ENCODE measurements at regions not wholly inside any gene's neighbourhood (a gene's known extent, or its start where the extent isn't known, plus 50 kb on each side); places are given as distances from the start of the nearest gene placed in this dataset.

DNA sequence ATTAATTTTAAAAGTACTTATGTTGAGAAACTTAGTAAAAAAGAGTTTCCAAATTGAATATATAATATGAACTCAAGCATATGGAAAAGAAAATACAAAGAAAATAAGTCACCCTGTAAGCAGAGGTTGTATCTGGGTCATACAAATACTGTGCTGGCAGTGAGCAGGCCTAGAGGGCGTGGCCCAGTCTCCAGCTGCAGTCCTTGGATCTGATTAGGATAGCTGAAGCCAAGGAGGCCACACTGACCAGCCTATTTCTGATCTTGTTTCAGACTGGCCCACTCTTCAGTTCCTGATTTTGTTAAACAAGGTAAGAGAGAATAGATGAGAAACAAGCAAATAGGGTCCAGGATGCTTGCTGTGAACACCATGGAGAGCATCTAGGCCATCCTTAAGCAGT, 228.8 kb downstream of the EPM2A start:
- Histone ChIP-seq H3K79me1 (ENCODE audit: insufficient read depth, low read depth, low read length, poor library complexity, severe bottlenecking) (no peaks in the 10 kb centered on the region), H3K4me1 (ENCODE audit: insufficient read depth, low read length) (no peaks in the 10 kb centered on the region; the same call in 1 of the 2 replicates), H2AFZ (ENCODE audit: low read length) (no peak overlapping the region), H3K27me3 (ENCODE audit: insufficient read depth, low read length) (no peaks in the 10 kb centered on the region), H4K20me1 (ENCODE audit: control insufficient read depth, insufficient read depth, insufficient read length) (no peaks in the 10 kb centered on the region), H2BK15ac (ENCODE audit: low read depth, low read length) (no peak overlapping the region), H4K91ac (ENCODE audit: insufficient read length, low read depth, low read length) (no peak overlapping the region), H2BK5ac (ENCODE audit: insufficient read length, low read length) (no peak overlapping the region), H4K8ac (replicated peaks; ENCODE audit: insufficient read length, low read depth, low read length) (no peak overlapping the region), H3K27ac (ENCODE audit: insufficient read length, low read depth, low read length) (no peak overlapping the region), H3K23me2 (ENCODE audit: insufficient read length, low read depth, low read length, poor library complexity, severe bottlenecking) (no peaks in the 10 kb centered on the region), H4K5ac (ENCODE audit: insufficient read length, low read depth, low read length) (no peak overlapping the region), H3K79me2 (ENCODE audit: insufficient read depth, low read length) (no peaks in the 10 kb centered on the region), H3K56ac (ENCODE audit: insufficient read length, low read depth, low read length) (no peak overlapping the region), H2AK5ac (ENCODE audit: insufficient read length, low read length) (no peak overlapping the region), H3K23ac (ENCODE audit: insufficient read length, low read depth, low read length) (no peak overlapping the region), H3K18ac (ENCODE audit: insufficient read length, low read depth, low read length) (no peak overlapping the region), H3K4ac (ENCODE audit: low read depth, low read length) (no peak overlapping the region), H3K9me3 (ENCODE audit: control insufficient read depth, low read depth, low read length) (no peaks in the 10 kb centered on the region), H2BK120ac (ENCODE audit: low read depth, low read length, poor library complexity, severe bottlenecking) (no peak overlapping the region), H3K4me2 (ENCODE audit: insufficient read depth, insufficient read length, low read length) (no peak overlapping the region), H3K14ac (ENCODE audit: insufficient read depth, low read length) (no peak overlapping the region), H2BK20ac (ENCODE audit: low read depth, low read length, poor library complexity, severe bottlenecking) (no peak overlapping the region), H2BK12ac (ENCODE audit: insufficient read length, low read depth, low read length) (no peak overlapping the region), H3K9ac (ENCODE audit: extremely low read depth, insufficient read length, low read length) (no peak overlapping the region), H3T11ph (ENCODE audit: low read length) (no peak overlapping the region)
- H3K4me3 Mint-ChIP-seq, result no peak overlapping the region
- H3K36me3 Mint-ChIP-seq (ENCODE audit: insufficient read depth in 1 of 3, low read depth in 3 of 3), result peaks cover 0 to 23% (median 5%) of the 10 kb centered on the region in 3 experiments; a peak in 3 of 7 replicates
- no peak overlapping the region for H3K27ac Mint-ChIP-seq
- WGBS (ENCODE audit: extremely low coverage, insufficient read length, low lambda C conversion rate), result no CpG with 5 or more reads among the region's 1 CpG
- DNase-seq, result no peak
- H3K9me3 Mint-ChIP-seq, result peaks cover 13 to 14% of the 10 kb centered on the region in 2 experiments
- TF ChIP-seq, protein P1, sequence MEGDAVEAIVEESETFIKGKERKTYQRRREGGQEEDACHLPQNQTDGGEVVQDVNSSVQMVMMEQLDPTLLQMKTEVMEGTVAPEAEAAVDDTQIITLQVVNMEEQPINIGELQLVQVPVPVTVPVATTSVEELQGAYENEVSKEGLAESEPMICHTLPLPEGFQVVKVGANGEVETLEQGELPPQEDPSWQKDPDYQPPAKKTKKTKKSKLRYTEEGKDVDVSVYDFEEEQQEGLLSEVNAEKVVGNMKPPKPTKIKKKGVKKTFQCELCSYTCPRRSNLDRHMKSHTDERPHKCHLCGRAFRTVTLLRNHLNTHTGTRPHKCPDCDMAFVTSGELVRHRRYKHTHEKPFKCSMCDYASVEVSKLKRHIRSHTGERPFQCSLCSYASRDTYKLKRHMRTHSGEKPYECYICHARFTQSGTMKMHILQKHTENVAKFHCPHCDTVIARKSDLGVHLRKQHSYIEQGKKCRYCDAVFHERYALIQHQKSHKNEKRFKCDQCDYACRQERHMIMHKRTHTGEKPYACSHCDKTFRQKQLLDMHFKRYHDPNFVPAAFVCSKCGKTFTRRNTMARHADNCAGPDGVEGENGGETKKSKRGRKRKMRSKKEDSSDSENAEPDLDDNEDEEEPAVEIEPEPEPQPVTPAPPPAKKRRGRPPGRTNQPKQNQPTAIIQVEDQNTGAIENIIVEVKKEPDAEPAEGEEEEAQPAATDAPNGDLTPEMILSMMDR (conservative IDR thresholded peaks at IDR 0.05), result no peak
- H3K4me1 Mint-ChIP-seq, result peaks cover 4 to 6% of the 10 kb centered on the region in 2 experiments
- H3K27me3 Mint-ChIP-seq (ENCODE audit: low read depth), result no peaks in the 10 kb centered on the region

All from H9 (cell line).